Transverse colon (tissue), 4 donors: ENCODE measurements at regions not wholly inside any gene's neighbourhood (a gene's known extent, or its start where the extent isn't known, plus 50 kb on each side); places are given as distances from the start of the nearest gene placed in this dataset.

Experiments used
- DNase-seq: peaks from one replicate; pipeline ENCODE4 v3.0.0-alpha.2; 2019
- H3K27ac ChIP-seq, 4 donors: fragments of 200-600 bp; sonication (generic); 2 replicates each; pipeline ENCODE4 v1.5.1; 2016 to 2018; ENCODE audit warnings: inconsistent platforms in 4 of 4
- H3K27me3 ChIP-seq: fragments of 200-600 bp; sonication (generic); 2 replicates; pipeline ENCODE4 v1.5.1; 2017; ENCODE audit warnings: inconsistent platforms
- H3K36me3 ChIP-seq, 4 donors: fragments of 200-600 bp; sonication (generic); 2 replicates each; pipeline ENCODE4 v1.5.1; 2017 to 2019; ENCODE audit warnings: inconsistent platforms in 4 of 4
- H3K4me1 ChIP-seq, 4 donors: fragments of 200-600 bp; sonication (generic); 2 replicates each; pipeline ENCODE4 v1.5.1; 2017 to 2020; ENCODE audit warnings: inconsistent platforms in 4 of 4
- H3K4me3 ChIP-seq, 4 donors: fragments of 200-600 bp; sonication (generic); 1 replicate in 1 of 4; 2 replicates in 3 of 4; pipeline versions ENCODE4 v1.5.1 to v1.6.1; 2017 to 2019; ENCODE audit warnings: inconsistent platforms in 4 of 4
- H3K9me3 ChIP-seq, 2 donors: fragments of 200-600 bp; sonication (generic); 2 replicates each; pipeline ENCODE4 v1.5.1; 2017 to 2019; ENCODE audit warnings: inconsistent platforms in 2 of 2
- CTCF ChIP-seq, 5 experiments: fragments of 200-600 bp in 3 of 5; fragments of 450-650 bp in 2 of 5; sonication (generic) in 3 of 5; IDR thresholded peaks; 1 replicate in 2 of 5; 2 replicates in 3 of 5; pipeline ENCODE4 v1.5.1; 2016 to 2017; ENCODE audit warnings: antibody characterized with exemption in 5 of 5, inconsistent platforms in 3 of 5, mild to moderate bottlenecking in 2 of 5, moderate library complexity in 1 of 5
- EP300 ChIP-seq: sonication (generic); formaldehyde crosslinking; IDR thresholded peaks from one replicate; pipeline ENCODE4 v1.6.1; 2017; ENCODE audit warnings: antibody characterized with exemption, low read depth
- POLR2A ChIP-seq: fragments of 450-650 bp; IDR thresholded peaks from one replicate; pipeline ENCODE4 v1.6.1; 2016; ENCODE audit warnings: antibody characterized with exemption, mild to moderate bottlenecking, moderate library complexity
- POLR2AphosphoS5 ChIP-seq, 3 donors: sonication (generic); formaldehyde crosslinking; IDR thresholded peaks; one replicate each; pipeline ENCODE4 v1.6.1; 2016; ENCODE audit warnings: antibody characterized with exemption in 3 of 3
- WGBS, 2 donors: methylation state at CpG; one replicate each; pipeline ENCODE4 v1.1.5; 2018; ENCODE audit warnings: low coverage in 1 of 2; 5-methylcytosine and 5-hydroxymethylcytosine counted together
- in situ Hi-C, 4 donors: fragments of 200-750 bp; cut with MboI; loops; one replicate each; pipeline versions ENCODE4 v1.15.0 to v1.15.1; 2017; ENCODE audit warnings: low sequenced_read_pairs in 3 of 4, low pct_ligation_motif_present in 1 of 4, low pct_unique_long_range_greater_than_20kb in 1 of 4
- intact Hi-C: fragments of 100-400 bp; cut with DNase I; formaldehyde crosslinking; loops from one replicate; pipeline ENCODE4 v1.15.1; 2023; ENCODE audit warnings: low total_unique reads

- Histone ChIP-seq H3K4me3 (no peak overlapping the region), H3K27me3 (no peaks in the 10 kb centered on the region), H3K4me1 (peaks cover 0 to 3% (median 0%) of the 10 kb centered on the region in 4 donors), H3K36me3 (no peaks in the 10 kb centered on the region), H3K9me3 (no peaks in the 10 kb centered on the region), H3K27ac (no peak overlapping the region)
- TF ChIP-seq EP300 (no peak), POLR2AphosphoS5 (IDR thresholded peaks at IDR 0.05) (no peak), POLR2A (no peak), CTCF (IDR thresholded peaks at IDR 0.05) (no peak)
- in situ Hi-C loops (no loop called here), intact Hi-C loops (no loop called here)
- no peak for DNase-seq
These were observed 247.4 kb upstream of the CTSO start for GRCh38 chr4:156201050-156201449.

GRCh38 chr4:156198511-156198910 lies 244.8 kb upstream of the CTSO start:
- intact Hi-C loops (loop anchor here (5.0 kb wide), 1 partner anchor 396 kb away; no protein-coding TSS in a partner anchor), in situ Hi-C loops (no loop called here)
- peaks cover 0 to 3% (median 0%) of the 10 kb centered on the region in 4 donors for H3K4me1 ChIP-seq
- no peak overlapping the region for H3K4me3 ChIP-seq
- DNase-seq = no peak
- WGBS, 2 donors = 90% methylated on average over 14 of the region's 15 CpGs; no CpG with 5 or more reads in 1 of the 2 donors
- TF ChIP-seq POLR2AphosphoS5 (IDR thresholded peaks at IDR 0.05) (no peak), CTCF (IDR thresholded peaks at IDR 0.05) (no peak), POLR2A (no peak), EP300 (no peak)
- no peaks in the 10 kb centered on the region for H3K36me3 ChIP-seq
- H3K9me3 ChIP-seq = no peaks in the 10 kb centered on the region
- no peak overlapping the region for H3K27ac ChIP-seq
- H3K27me3 ChIP-seq = no peaks in the 10 kb centered on the region

GRCh38 chr4:156197216-156197615 lies 243.6 kb upstream of the CTSO start:
- intact Hi-C loops = loop anchor here (5.0 kb wide), 1 partner anchor 395 kb away; no protein-coding TSS in a partner anchor
- Histone ChIP-seq H3K9me3 (no peaks in the 10 kb centered on the region), H3K4me1 (peaks cover 0 to 3% (median 0%) of the 10 kb centered on the region in 4 donors), H3K36me3 (no peaks in the 10 kb centered on the region), H3K27me3 (no peaks in the 10 kb centered on the region), H3K4me3 (no peak overlapping the region), H3K27ac (no peak overlapping the region)
- WGBS, 2 donors = 76 to 77% methylated on average over 4 to 8 of the region's 8 CpGs
- no peak for DNase-seq
- in situ Hi-C loops = no loop called here
- TF ChIP-seq POLR2AphosphoS5 (IDR thresholded peaks at IDR 0.05) = no peak
- TF ChIP-seq EP300 = no peak

GRCh38 chr4:156196722-156197121 lies 243.1 kb upstream of the CTSO start:
- H3K27ac ChIP-seq = no peak overlapping the region
- 91% methylated on average over 7 of the region's 7 CpGs; no CpG with 5 or more reads in 1 of the 2 donors for WGBS, 2 donors
- intact Hi-C loops (loop anchor here (5.0 kb wide), 1 partner anchor 394 kb away; no protein-coding TSS in a partner anchor), in situ Hi-C loops (no loop called here)
- H3K9me3 ChIP-seq = no peaks in the 10 kb centered on the region
- no peaks in the 10 kb centered on the region for H3K27me3 ChIP-seq
- H3K4me3 ChIP-seq = no peak overlapping the region
- DNase-seq = no peak
- peaks cover 0 to 3% (median 0%) of the 10 kb centered on the region in 4 donors for H3K4me1 ChIP-seq
- H3K36me3 ChIP-seq = no peaks in the 10 kb centered on the region
- TF ChIP-seq POLR2AphosphoS5 (IDR thresholded peaks at IDR 0.05) (no peak), CTCF (IDR thresholded peaks at IDR 0.05) (no peak), POLR2A (no peak), EP300 (no peak)

GRCh38 chr4:156195914-156196313 lies 242.2 kb upstream of the CTSO start:
- H3K27me3 ChIP-seq = no peaks in the 10 kb centered on the region
- no peaks in the 10 kb centered on the region for H3K36me3 ChIP-seq
- in situ Hi-C loops = no loop called here

More at GRCh38 chr4:156195914-156196313, 242.2 kb upstream of the CTSO start:
- Histone ChIP-seq H3K4me1 (peaks cover 0 to 3% (median 0%) of the 10 kb centered on the region in 4 donors), H3K4me3 (no peak overlapping the region), H3K9me3 (no peaks in the 10 kb centered on the region), H3K27ac (no peak overlapping the region)
- intact Hi-C loops = loop anchor here (5.0 kb wide), 1 partner anchor 394 kb away; no protein-coding TSS in a partner anchor
- no peak for DNase-seq
- TF ChIP-seq EP300 (no peak), CTCF (IDR thresholded peaks at IDR 0.05) (no peak), POLR2A (no peak), POLR2AphosphoS5 (IDR thresholded peaks at IDR 0.05) (no peak)
